Mucosa of rectum (tissue), 2 donors: ENCODE measurements at regions not wholly inside any gene's neighbourhood (a gene's known extent, or its start where the extent isn't known, plus 50 kb on each side); places are given as distances from the start of the nearest gene placed in this dataset.
"Not testable (repeated sequence)": the region's sequence is repeated elsewhere in the genome, so short reads cannot be mapped to it uniquely, and the experiment has no call there.

Experiments used
- H3K27ac ChIP-seq, 2 donors: one replicate each; pipeline ENCODE4 v1.7.0; 2013; ENCODE audit warnings: inconsistent platforms in 2 of 2, low read depth in 2 of 2, low read length in 2 of 2
- H3K27me3 ChIP-seq, 2 donors: one replicate each; pipeline ENCODE4 v1.7.0; 2013; ENCODE audit warnings: low read length in 2 of 2; ENCODE audit not compliant: control insufficient read depth in 2 of 2, insufficient read depth in 2 of 2
- H3K36me3 ChIP-seq, 2 donors: one replicate each; pipeline ENCODE4 v1.7.0; 2013; ENCODE audit warnings: low read length in 2 of 2; ENCODE audit not compliant: control insufficient read depth in 2 of 2, insufficient read depth in 2 of 2
- H3K4me1 ChIP-seq, 2 donors: one replicate each; pipeline ENCODE4 v1.7.0; 2013; ENCODE audit warnings: low read length in 2 of 2, mild to moderate bottlenecking in 1 of 2; ENCODE audit not compliant: control insufficient read depth in 2 of 2, insufficient read depth in 2 of 2
- H3K4me3 ChIP-seq, 2 donors: one replicate each; pipeline ENCODE4 v1.7.0; 2013; ENCODE audit warnings: low read length in 2 of 2
- H3K9ac ChIP-seq, 2 donors: one replicate each; pipeline ENCODE4 v1.7.0; 2013; ENCODE audit warnings: low read length in 2 of 2, low read depth in 1 of 2, mild to moderate bottlenecking in 1 of 2
- H3K9me3 ChIP-seq, 2 donors: one replicate each; pipeline ENCODE4 v1.7.0; 2013; ENCODE audit warnings: low read length in 2 of 2; ENCODE audit not compliant: control insufficient read depth in 2 of 2
- donor health status: healthy.
- donor health status: Normal muscosa, but diverticular disease.

- H3K4me1 ChIP-seq: no peaks in the 10 kb centered on the region
- H3K9me3 ChIP-seq: no peaks in the 10 kb centered on the region
- H3K4me3 ChIP-seq: no peak overlapping the region
- no peak overlapping the region for H3K27ac ChIP-seq
- H3K36me3 ChIP-seq: no peaks in the 10 kb centered on the region
- no peaks in the 10 kb centered on the region for H3K27me3 ChIP-seq
- H3K9ac ChIP-seq: no peak overlapping the region
Measured at GRCh38 chr2:144642131-144642530, 122.2 kb upstream of the ZEB2 start.

GRCh38 chr2:144638250-144638649 lies 118.3 kb upstream of the ZEB2 start:
- not testable (repeated sequence) for H3K36me3 ChIP-seq, H3K4me1 ChIP-seq, H3K27ac ChIP-seq, H3K9ac ChIP-seq, H3K9me3 ChIP-seq, H3K4me3 ChIP-seq, H3K27me3 ChIP-seq

GRCh38 chr2:144636860-144637259 lies 116.9 kb upstream of the ZEB2 start:
- H3K9me3 ChIP-seq, H3K4me3 ChIP-seq, H3K9ac ChIP-seq, H3K36me3 ChIP-seq, H3K27me3 ChIP-seq, H3K4me1 ChIP-seq, H3K27ac ChIP-seq: not testable (repeated sequence)

GRCh38 chr2:144632809-144633208 lies 112.9 kb upstream of the ZEB2 start:
- H3K27ac ChIP-seq: no peak overlapping the region
- H3K36me3 ChIP-seq: no peaks in the 10 kb centered on the region
- H3K4me1 ChIP-seq: no peaks in the 10 kb centered on the region
- H3K4me3 ChIP-seq: no peak overlapping the region
- no peaks in the 10 kb centered on the region for H3K27me3 ChIP-seq
- H3K9me3 ChIP-seq: no peaks in the 10 kb centered on the region
- H3K9ac ChIP-seq: no peak overlapping the region

- Histone ChIP-seq H3K9me3 (no peaks in the 10 kb centered on the region), H3K4me1 (no peaks in the 10 kb centered on the region), H3K36me3 (no peaks in the 10 kb centered on the region), H3K27ac (no peak overlapping the region), H3K9ac (no peak overlapping the region), H3K4me3 (no peak overlapping the region), H3K27me3 (no peaks in the 10 kb centered on the region)
Measured at GRCh38 chr2:144631636-144632035, 111.7 kb upstream of the ZEB2 start.

- H3K27me3 ChIP-seq: no peaks in the 10 kb centered on the region
- H3K27ac ChIP-seq: no peak overlapping the region
- H3K9me3 ChIP-seq: no peaks in the 10 kb centered on the region
- no peaks in the 10 kb centered on the region for H3K4me1 ChIP-seq
- H3K4me3 ChIP-seq: no peak overlapping the region
- H3K9ac ChIP-seq: no peak overlapping the region
- no peaks in the 10 kb centered on the region for H3K36me3 ChIP-seq
Measured at GRCh38 chr2:144630459-144631215, 110.7 kb upstream of the ZEB2 start.

- Histone ChIP-seq H3K4me1 (no peaks in the 10 kb centered on the region), H3K36me3 (no peaks in the 10 kb centered on the region), H3K9ac (no peak overlapping the region), H3K9me3 (no peaks in the 10 kb centered on the region), H3K27me3 (no peaks in the 10 kb centered on the region), H3K4me3 (no peak overlapping the region), H3K27ac (no peak overlapping the region)
Measured at GRCh38 chr2:144629935-144630334, 110.0 kb upstream of the ZEB2 start.

- no peak overlapping the region for H3K27ac ChIP-seq
- H3K4me1 ChIP-seq: no peaks in the 10 kb centered on the region
- no peak overlapping the region for H3K9ac ChIP-seq
- H3K9me3 ChIP-seq: no peaks in the 10 kb centered on the region
- no peaks in the 10 kb centered on the region for H3K36me3 ChIP-seq
- H3K27me3 ChIP-seq: no peaks in the 10 kb centered on the region
- H3K4me3 ChIP-seq: no peak overlapping the region
Measured at GRCh38 chr2:144628566-144628965, 108.6 kb upstream of the ZEB2 start.

- Histone ChIP-seq H3K27ac (no peak overlapping the region), H3K9me3 (no peaks in the 10 kb centered on the region), H3K36me3 (no peaks in the 10 kb centered on the region), H3K9ac (no peak overlapping the region), H3K4me3 (no peak overlapping the region), H3K4me1 (no peaks in the 10 kb centered on the region), H3K27me3 (no peaks in the 10 kb centered on the region)
Measured at GRCh38 chr2:144625626-144626025, 105.7 kb upstream of the ZEB2 start.

GRCh38 chr2:144625226-144625625 lies 105.3 kb upstream of the ZEB2 start:
- Histone ChIP-seq H3K36me3 (no peaks in the 10 kb centered on the region), H3K27me3 (no peaks in the 10 kb centered on the region), H3K27ac (no peak overlapping the region), H3K4me3 (no peak overlapping the region), H3K4me1 (no peaks in the 10 kb centered on the region), H3K9ac (no peak overlapping the region), H3K9me3 (no peaks in the 10 kb centered on the region)

GRCh38 chr2:144624451-144624850 lies 104.5 kb upstream of the ZEB2 start:
- H3K4me1 ChIP-seq: no peaks in the 10 kb centered on the region
- H3K9ac ChIP-seq: no peak overlapping the region
- H3K27me3 ChIP-seq: no peaks in the 10 kb centered on the region
- H3K36me3 ChIP-seq: no peaks in the 10 kb centered on the region
- no peak overlapping the region for H3K4me3 ChIP-seq
- no peaks in the 10 kb centered on the region for H3K9me3 ChIP-seq
- H3K27ac ChIP-seq: no peak overlapping the region
